ENCODE measurements at regions not wholly inside any gene's neighbourhood (a gene's known extent, or its start where the extent isn't known, plus 50 kb on each side); places are given as distances from the start of the nearest gene placed in this dataset.

DNA sequence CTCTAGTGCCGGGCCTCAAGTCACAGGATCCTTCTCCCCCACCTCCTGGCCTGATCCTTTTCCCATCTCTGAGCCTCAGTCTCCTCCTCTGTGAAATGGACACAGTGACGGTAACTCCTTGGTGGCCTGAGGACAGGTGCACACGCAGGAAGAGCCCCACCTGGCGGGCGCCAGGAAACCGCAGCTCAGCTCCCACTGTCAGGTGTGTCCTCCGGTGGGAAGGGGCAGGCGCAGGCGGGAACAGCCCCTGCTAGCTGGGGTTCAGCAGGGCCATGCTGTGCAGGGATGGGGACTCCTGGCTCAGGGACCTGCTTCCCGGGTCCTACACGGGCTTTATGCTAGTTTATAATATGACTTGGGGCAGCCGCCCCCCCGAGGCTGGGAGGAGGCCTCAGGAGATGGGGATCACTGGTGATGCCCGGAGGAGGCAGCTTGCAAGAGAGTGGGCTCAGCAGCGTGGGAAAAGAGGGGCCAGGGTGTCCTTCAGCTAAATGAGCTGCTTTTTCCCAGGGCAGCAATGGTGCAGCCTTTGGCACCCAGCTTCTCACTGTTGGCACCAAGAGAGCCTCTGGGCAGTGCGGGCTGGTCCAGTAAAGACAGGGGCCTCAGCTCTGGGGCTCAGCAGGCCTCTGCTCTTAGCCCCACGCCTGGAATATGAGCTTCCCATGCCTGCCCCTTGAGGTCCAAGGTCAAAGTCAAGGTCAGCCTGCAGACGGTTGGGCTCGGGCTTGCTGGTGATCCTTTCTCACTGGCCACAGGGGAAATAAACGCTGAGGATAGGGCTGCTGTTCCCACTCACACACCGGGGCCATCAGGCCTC, 68.0 kb upstream of the FAM20C start:
- no peak for DNase-seq

GRCh38 chr7:125061-125475, 67.3 kb upstream of the FAM20C start:
- DNase-seq: no peak

GRCh38 chr7:125661-126060, 66.7 kb upstream of the FAM20C start:
- no peak for DNase-seq

DNA sequence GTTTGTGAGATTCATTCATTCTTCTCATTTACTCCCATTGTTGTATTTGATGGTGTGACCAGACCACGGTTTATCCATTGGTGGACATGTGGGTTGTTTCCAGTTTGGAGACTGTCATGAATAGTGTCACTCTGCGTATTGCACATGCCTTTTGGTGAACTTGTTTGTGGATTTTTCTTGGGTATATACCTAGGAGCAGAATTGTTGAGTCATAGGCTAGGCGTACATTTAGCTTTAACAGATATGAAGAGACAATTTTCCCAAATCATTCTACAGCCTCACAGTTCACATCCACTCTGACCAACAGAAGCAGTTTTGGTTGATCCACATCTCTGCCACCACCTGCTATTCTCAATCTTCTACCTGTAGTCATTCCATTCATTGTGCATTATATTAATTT, 66.0 kb upstream of the FAM20C start:
- no peak for DNase-seq

- DNase-seq: no peak
Observed at GRCh38 chr7:127064-127598, 65.2 kb upstream of the FAM20C start.

GRCh38 chr7:128171-129080, 63.9 kb upstream of the FAM20C start:
- DNase-seq: no peak

DNA sequence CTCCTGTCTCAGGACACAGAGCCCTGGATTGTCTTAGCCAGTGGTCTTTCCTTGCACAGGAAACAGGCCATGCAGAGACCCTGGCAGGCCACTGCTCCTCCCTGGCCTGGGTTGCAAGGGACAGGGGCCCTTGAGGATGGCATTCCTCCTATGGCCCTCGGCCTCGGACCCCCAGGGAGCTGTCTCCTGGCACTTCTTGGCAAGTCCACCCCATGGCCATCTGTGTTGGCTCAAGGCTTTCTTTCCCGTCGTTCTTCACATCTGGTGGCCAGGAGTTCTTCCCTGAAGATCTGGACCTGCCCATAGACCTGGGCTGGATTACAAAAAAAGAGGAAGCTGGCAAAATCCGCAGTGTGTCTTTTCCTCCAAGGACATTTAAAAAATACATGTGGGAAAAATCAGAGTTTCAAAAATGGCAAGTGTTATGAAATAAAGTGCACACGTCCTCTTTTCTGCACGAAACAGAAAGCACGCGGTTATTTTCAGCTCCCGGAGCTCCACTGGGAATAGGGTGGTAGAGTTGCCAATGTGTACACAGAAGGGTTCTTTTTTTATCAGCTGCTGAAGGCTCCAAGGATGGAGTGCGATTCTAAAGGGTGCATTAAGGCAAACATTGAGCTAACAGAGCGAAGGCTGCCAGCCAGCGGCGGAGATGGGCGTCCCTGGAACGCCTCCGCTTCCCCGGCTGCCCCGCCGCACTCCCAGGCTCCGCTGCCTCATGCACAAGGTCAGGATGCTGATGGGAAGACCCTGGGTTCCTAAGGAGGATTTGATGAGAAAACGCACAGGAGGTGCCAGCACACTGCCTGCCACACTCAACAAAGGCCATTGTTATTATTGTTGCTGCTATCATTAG, 62.8 kb upstream of the FAM20C start:
- DNase-seq: peak; percentile 35

DNA sequence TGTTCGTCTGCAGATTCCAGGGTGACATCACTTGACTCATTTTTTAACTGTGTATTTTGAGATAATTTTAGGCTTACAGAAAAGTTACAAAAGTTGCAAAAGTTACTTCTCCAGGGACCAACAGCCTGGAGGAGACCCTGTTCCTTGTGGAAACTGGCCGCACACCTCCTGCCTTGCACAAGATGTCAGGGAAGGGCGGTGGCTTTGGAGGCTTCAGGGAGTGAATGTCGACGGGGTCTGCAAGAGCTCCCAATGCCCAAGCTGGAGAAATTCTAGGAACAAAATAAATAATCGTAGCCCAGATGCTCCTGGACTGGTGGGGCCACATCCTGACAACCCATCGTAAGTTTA, 62.2 kb upstream of the FAM20C start:
- DNase-seq: no peak

- no peak for DNase-seq
Observed at GRCh38 chr7:130875-131780, 61.2 kb upstream of the FAM20C start.

DNA sequence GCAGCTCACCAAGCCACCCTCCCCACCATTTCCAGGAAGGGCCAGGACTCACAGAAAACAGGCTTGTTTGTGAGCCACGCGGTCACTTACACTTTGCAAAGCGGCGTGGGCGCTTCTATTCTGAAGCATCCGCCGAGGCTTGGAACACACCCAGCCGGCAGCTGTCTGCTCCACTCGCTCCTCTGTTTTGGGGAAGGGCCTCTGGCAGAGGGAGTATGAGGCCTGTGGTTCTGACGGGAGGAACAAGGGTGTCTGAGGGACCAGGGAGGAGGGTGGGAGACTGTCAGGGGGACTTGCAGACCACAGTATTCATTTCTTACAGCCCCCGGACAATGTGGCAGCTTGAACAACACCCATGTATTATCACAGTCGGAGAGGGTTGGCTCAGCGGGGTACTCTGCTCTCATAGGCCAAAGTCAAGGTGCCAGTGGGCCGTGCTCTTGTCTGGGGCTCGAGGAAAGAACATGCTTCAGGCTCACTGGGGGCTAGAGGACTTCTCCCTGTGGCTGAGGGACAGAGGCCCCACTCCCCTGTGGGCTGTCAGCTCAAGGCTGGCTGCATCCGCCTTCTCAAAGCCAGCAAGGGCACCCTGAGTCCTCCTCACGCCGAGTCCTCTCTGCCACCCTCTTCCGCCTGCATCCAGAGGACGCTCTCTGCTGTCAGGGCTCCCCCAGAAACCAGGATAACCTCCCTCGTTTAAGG, 60.4 kb upstream of the FAM20C start:
- no peak for DNase-seq

- no peak for DNase-seq
Observed at GRCh38 chr7:132899-133298, 59.5 kb upstream of the FAM20C start.

- DNase-seq: no peak
Observed at GRCh38 chr7:133470-133869, 58.9 kb upstream of the FAM20C start.

GRCh38 chr7:134029-134428, 58.3 kb upstream of the FAM20C start:
- DNase-seq: no peak

GRCh38 chr7:134561-135256, 57.7 kb upstream of the FAM20C start:
- no peak for DNase-seq

DNA sequence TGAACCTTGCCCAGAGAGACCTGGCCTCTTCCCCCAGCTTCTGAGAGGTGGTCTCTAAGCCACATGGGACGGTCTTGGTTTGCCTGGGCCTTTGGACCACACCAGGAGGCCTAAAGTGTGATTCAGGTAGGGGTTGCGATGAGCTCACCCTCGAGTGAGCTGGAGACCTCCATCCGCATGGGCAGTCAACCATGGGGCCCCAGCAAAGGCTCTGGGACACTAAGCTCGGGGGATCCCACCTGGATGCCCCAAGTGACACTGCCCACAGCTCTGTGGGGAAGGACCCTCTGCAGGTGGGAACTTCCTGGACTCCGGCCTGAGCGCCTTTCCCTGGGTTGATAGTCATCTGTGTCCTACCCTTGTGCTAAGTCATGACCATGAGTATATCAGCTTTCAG, 57.1 kb upstream of the FAM20C start:
- DNase-seq: no peak

DNA sequence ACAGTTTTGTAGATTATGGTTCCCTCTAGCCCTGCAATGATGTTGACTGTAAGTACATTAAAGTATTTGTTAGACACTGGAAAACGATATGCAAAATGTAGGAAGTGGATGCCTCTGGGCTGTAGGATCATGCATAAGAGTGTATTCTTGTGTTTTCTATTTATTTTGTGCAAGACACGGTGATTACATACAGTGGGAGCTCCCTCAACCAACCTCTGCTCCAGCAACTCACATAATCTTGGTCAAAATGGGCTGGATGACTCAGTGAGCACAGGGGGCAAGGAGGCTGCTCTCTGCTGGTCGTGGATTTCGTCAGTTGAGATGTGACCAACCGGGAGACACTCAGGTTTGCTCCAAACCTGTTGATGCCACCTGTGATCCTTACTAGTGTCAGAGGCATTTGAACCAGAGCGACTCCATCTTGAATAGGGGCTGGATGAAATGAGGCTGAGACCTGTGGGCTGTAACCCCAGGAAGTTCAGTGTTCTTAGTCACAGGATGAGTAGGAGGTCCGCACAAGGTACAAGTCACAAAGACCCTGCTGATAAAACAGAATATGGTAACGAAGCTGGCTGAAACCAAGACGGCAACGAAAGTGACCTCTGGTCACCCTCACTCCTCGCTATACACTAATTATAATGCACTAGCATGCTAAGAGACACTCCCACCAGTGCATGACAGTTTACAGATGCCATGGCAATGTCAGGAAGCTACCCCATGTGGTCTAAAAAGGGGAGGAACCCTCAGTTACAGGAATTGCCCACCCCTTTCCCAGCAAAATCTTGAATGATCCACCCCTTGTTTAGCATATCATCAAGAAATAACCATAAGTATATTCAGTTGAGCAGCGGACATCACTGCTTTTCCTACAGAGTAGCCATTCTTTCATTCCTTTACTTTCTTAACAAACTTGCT, 56.4 kb upstream of the FAM20C start:
- DNase-seq: no peak

DNA sequence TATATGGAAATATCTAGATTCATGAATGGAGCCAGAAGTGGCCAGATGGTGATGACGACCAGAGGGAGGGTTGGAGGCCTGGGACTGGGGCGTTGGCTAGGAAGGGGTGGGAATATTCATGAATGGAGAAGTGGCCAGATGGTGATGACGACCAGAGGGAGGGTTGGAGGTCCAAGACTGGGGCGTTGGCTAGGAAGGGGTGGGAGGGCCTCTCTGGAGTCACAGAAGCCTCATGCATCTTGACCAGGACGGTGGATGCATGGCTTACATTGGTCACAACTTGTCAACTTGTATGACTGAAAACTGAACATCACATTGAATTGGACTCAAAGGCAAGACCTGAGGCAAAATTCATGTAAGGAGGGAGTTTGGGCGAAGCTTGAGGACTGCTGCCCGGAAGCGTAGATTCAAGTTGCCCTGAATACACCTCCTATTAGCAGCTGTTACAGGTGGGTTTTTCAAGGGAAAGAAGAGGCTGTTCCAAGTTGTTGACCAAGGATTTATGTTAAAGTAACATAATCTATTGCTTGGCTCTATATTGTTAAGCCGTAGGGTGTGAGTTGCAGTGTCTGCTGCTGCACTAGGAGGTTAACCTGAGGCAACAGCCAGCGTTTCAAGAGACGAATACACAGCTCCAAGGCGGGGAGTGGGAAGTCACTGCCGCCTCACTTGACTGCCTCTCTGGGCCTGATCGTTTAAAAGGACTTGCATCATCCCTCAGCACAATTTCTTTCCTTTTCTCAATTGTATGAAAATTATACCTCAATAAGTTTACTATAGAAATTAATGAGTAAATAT, 55.1 kb upstream of the FAM20C start:
- DNase-seq: peak; percentile 12

DNA sequence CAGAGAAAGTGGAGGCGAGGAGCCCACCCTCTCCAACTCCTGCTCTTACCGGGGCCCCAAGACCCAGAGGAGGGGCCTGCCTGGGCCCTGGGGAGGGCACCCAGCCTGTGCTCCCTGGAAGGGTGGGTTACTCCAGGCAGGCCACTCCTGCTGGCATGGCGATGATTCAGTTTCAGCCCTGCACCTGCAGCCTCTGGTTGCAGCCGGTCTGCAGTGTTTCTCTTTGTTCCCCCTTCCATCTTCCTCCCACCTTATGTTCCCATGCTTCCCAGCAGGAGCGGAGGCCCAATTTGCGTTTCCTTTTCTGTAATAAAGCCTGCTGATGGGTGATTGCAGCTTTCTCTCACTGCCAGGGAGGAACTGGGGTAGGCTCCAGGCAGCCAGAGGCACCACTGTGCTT, 53.2 kb upstream of the FAM20C start:
- DNase-seq: no peak
